ENCODE measurements at regions not wholly inside any gene's neighbourhood (a gene's known extent, or its start where the extent isn't known, plus 50 kb on each side); places are given as distances from the start of the nearest gene placed in this dataset.

DNA sequence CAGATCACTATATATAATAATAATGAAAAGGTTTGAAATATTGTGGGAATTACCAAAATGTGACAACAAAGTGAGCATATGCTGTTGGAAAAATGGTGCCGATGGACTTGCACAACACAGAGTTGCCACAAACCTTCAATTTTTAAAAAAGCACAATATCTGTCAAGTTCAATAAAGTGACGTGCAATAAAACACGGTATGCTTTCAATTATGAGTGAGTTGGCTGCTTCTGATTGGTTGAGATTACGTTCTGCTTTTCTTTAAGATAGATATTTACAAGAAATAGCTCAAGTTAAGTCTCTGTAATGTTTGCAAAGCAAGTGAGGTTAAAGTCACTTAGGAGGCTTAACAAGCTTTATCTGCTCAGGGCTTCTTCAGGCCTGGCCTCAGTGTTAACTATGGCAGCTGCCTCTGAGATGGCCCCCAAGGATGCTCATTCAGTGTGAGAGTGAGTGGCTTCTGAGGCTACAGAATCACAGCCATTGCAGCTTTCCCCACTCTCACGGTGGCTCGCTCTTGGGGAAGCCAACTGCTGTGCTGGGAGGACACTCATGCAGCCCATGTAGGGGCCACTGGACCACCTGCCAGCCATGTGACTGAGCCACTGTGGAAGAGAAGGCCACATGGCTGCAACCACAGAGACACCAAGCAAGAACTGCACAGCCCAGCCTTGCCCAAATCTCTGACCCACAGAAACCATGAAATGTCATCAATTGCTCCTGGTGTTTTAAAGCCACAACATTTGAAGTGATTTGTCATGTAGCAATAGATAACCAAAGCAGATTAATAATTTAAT is 78.3 kb upstream of the TMEM72 start:
- TF ChIP-seq, protein P1, sequence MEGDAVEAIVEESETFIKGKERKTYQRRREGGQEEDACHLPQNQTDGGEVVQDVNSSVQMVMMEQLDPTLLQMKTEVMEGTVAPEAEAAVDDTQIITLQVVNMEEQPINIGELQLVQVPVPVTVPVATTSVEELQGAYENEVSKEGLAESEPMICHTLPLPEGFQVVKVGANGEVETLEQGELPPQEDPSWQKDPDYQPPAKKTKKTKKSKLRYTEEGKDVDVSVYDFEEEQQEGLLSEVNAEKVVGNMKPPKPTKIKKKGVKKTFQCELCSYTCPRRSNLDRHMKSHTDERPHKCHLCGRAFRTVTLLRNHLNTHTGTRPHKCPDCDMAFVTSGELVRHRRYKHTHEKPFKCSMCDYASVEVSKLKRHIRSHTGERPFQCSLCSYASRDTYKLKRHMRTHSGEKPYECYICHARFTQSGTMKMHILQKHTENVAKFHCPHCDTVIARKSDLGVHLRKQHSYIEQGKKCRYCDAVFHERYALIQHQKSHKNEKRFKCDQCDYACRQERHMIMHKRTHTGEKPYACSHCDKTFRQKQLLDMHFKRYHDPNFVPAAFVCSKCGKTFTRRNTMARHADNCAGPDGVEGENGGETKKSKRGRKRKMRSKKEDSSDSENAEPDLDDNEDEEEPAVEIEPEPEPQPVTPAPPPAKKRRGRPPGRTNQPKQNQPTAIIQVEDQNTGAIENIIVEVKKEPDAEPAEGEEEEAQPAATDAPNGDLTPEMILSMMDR (IDR thresholded peaks at IDR 0.05; ENCODE audit: poor library complexity), result no peak
- TF ChIP-seq EZH2 (IDR thresholded peaks at IDR 0.05; ENCODE audit: borderline replicate concordance) (no peak), EZH2phosphoT487 (IDR thresholded peaks at IDR 0.05; ENCODE audit: low read depth, severe bottlenecking, unreplicated experiment) (no peak)

Data from hepatocyte (in vitro differentiated cells).